Fibroblast of gingiva (primary cell): ENCODE measurements at regions not wholly inside any gene's neighbourhood (a gene's known extent, or its start where the extent isn't known, plus 50 kb on each side); places are given as distances from the start of the nearest gene placed in this dataset.
"Not testable (repeated sequence)": the region's sequence is repeated elsewhere in the genome, so short reads cannot be mapped to it uniquely, and the experiment has no call there.

Source experiments
- DNase-seq: peaks from one replicate; pipeline ENCODE4 v3.0.0-alpha.2; 2011; ENCODE audit warnings: low read depth

GRCh38 chr3:15993660-15994059 lies 180.8 kb upstream of the GALNT15 start:
- not testable (repeated sequence) for DNase-seq

DNA sequence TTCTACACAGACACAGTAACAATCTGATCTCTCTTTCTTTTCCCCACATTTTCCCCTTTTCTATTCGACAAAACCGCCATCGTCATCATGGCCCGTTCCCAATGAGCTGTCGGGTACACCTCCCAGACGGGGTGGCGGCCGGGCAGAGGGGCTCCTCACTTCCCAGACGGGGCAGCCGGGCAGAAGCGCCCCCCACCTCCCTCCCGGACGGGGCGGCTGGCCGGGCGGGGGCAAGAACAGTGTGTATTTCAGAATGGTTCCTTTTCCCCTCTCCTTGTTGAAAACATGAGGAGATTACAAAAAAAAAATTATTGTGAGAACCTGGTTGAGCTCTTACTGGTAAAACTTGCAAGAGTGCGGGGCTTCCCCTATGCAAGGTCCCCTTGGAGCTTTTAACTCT lies 178.0 kb upstream of the GALNT15 start:
- not testable (repeated sequence) for DNase-seq

- no peak for DNase-seq
Measured at GRCh38 chr3:15997274-15997943, 177.1 kb upstream of the GALNT15 start.

DNA sequence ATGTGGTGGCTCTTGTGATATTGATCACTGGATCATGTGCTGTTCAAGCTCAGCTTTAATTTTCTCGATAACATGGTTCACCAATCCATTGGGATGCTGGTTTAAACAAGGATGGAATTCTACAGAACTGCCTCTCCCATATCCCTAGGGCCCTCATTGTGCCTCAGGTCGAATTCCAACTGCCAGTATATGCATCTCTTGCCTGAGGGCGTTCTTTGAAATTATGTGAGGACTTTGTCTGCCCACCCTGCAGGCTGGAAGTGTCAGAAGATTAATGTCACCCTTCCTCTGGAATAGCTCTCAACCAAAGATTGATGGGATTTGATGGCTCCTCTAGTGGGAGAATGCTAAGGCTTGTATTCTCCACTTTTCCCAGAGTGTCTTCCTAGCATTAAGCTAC lies 175.6 kb upstream of the GALNT15 start:
- no peak for DNase-seq

DNA sequence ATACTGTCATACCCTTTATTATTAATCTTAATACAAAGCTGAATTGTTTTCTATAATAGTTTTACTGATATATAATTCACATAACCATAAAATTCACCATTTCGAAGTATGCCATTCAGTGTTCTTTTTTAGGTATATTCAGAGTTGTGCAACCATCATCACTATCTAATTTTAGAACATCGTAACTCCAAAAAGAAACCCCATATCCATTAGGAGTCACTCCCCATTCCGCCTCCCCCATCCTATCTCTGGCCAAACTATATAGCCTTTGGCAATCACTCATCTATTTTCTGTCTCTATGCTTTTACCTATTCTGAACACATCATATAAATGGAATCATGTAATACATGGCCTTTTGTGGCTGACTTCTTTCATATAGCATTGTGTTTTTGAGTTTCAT lies 169.7 kb upstream of the GALNT15 start:
- no peak for DNase-seq

DNA sequence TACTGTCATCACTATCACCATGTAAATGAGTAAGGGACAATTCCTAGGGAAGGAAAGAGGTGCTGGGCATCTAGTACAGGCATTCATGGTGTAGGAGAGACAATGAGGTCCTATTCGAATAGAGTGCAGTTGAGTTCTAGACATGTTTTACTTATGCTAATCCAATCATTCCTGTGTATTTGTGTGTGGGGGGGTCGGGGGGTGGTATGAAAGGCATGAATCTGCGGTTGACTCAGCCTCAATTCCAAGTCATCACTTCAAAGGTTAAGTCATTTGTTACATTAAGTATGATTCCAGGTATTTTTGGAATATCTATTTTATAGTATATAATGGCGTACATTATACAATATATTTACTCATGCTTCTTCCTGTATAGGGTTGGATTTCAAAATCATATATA lies 163.1 kb upstream of the GALNT15 start:
- DNase-seq = no peak

- DNase-seq = peak; percentile 56
Measured at GRCh38 chr3:16012086-16012485, 162.4 kb upstream of the GALNT15 start.

DNA sequence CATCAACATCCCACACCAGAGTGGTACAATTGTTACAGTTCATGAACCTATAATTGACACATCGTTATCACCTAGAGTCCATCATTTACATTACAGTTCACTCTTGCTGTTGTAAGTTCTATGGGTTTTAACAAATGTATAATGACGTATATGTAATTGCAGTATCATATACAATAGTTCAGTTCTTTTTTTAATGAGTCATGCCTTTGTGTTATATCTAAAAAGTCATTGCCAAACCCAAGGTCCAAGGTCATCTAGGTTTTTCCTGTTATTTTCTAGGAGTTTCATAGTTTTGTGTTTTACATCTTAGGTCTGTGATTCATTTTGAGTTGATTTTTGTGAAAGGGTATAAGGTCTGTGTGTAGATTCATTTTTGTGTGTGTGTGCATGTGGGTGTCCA lies 160.9 kb upstream of the GALNT15 start:
- DNase-seq = no peak

DNA sequence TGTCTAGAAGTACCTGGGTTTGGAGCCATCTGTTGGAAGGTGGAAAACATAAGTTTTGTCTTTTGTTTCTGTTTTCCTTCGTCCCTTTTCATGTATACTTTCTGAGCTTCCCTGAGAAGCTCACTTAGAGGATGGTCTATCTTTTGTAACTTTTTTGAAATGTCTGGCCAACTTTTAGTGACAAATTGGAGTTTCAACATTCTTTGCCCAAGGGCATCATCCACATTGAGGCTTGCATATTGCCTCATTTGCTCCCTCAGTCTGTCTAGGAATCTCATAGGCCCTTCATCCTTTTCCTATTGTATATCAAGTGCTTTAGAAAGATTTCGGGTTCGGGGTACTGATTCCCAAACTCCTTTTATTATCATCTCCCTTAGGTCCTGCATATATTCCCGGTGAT lies 152.7 kb upstream of the GALNT15 start:
- DNase-seq = peak; percentile 31

DNA sequence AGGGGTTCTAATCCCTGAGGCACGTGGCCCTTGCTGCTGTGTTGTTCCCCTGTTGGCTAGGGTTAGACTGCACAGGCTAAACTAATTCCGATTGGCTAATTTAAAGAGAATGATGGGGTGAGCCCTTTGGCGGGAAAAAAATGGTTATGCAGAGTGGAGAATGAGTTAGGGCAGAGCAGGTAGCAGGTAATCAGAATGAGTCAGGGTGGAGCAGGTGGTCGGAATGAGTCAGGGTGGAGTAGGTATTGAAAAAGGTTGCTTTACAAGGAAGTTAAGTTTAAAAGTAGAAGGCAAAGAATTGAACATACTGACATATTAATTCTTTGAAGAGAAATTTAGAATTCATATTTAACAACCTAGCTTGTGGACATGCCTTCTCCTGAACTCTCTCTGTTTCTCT lies 150.6 kb upstream of the GALNT15 start:
- not testable (repeated sequence) for DNase-seq

DNA sequence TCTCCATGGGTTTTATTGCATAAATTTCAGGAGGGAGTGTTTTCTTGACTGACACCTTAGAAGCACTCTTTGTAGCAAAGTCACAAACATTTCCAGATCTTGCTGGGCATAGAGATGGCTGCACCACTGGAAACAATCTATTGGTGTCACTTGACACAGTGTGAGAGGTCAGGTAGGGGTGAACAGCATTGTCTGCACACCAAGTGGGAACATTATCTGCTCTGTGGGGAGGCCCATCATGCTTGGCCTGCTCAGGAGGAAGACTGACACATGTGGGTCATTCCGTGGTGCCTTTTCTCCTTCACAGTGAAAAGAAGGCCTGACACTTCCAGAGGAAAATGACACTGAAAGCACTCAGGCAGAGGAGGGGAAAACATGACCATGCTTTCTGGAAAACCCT lies 149.9 kb upstream of the GALNT15 start:
- DNase-seq = no peak

DNA sequence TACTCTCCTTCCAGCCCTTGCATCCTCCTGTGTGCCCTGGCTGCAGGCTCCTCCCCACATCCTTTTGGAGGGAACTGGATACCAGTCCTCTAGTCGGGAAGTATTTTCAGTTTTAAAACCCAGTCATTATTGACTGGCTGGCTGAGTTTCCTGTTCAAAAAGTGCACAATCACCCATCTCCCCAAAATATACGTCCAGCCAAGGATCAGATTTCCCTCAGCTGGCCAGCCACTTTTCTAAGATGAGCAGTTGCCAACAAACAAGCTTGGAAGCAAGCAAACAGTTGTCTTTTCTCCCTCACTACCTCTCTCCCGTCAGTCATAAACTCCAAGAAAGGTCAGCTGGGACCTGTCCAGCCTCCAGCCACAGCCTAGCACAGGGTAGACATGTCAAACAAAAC lies 147.7 kb upstream of the GALNT15 start:
- peak; percentile 60 for DNase-seq

DNA sequence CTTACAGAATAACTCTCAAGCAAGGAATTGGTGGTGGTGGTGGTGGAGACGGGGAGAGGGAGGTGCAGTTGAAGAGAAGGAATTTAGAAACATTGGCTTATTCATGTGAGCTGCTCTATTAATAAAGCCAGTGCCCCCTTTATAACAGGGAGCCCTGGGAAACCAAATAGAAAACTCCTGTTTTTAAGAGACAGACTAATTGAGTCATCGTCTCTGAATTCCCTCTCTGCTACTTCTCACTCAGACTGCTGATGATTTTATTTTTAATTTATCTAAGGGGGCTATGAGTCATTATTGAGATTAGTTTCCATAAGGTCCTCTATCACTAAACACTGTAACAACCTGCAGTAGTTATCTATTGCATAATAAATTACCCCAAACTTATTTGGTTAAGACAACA lies 145.9 kb upstream of the GALNT15 start:
- DNase-seq = no peak

GRCh38 chr3:16030342-16030741 lies 144.1 kb upstream of the GALNT15 start:
- no peak for DNase-seq

DNA sequence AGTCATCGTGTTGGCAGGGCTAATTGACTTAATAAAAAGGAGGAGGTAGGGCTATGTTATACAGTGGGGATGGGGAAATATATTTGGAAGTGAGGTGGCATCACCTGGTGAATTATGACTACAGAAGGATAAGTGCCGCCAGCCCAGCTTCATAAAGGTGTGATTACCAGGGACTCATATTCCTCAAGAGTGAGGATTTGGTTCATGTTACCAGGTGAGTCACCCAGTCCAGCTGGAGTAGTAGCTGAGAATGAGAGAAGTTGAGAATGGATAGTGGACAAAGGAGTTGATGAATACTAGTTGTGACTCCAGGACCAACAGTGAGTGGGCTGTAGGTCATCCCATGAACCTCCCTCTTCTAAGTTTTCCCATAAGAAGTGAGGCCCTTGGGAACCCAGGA lies 143.0 kb upstream of the GALNT15 start:
- no peak for DNase-seq

DNA sequence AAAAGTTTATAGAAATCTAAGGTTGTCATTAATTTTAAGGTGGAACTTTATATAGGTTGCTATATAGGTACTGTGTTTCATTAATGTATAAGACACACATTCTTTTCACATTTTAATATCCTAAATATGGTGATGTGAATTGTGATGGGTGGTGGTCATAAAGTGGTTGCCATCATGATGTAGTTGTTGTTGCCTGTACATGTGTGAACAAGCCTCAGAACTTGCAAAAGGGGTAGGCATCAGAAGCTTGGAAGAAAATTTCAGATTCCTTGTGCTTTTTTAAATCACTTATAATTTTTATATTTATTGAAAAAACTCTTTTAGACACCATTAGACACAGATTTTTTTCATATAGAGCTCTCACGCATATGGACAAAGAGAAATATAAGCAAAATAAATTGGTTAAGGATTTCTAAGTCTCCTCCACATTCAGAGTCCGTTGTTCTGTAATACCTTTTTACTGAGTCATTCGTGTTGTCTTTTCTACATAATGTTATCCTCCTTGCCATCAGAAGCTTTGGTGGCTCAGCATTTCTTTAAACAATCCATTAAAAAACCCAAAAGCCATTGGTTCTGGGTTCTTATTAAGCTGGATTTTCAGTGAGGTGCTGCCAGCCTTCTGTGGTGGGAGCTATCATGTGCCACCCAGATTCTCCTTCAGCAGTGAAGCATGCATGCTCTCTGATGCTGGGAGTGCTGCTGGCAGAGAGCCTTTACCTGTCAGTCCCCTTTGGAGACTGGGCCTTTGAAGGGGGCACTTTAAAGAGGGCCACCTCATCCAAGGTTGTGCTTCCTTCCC lies 140.4 kb upstream of the GALNT15 start:
- DNase-seq = no peak

DNA sequence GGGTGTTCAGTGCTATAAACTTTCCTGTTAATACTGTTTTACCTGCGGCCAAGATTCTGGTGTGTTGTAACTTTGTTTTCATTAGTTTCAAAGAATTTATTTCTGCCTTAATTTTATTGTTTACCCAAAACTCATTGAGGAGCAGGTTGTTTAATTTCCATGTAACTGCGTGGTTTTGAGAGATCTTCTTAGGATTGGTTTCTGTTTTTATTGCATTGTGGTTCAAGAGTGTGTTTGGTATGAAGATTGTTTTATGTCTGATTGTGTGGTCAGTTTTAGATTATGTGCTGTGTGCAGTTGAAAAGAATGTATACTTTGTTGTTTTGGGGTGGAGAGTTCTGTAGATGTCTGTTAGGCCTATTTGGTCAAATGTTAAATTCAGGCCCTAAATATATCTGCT lies 133.5 kb upstream of the GALNT15 start:
- no peak for DNase-seq

- DNase-seq = peak; percentile 70
Measured at GRCh38 chr3:16048435-16049318, 125.8 kb upstream of the GALNT15 start.

DNA sequence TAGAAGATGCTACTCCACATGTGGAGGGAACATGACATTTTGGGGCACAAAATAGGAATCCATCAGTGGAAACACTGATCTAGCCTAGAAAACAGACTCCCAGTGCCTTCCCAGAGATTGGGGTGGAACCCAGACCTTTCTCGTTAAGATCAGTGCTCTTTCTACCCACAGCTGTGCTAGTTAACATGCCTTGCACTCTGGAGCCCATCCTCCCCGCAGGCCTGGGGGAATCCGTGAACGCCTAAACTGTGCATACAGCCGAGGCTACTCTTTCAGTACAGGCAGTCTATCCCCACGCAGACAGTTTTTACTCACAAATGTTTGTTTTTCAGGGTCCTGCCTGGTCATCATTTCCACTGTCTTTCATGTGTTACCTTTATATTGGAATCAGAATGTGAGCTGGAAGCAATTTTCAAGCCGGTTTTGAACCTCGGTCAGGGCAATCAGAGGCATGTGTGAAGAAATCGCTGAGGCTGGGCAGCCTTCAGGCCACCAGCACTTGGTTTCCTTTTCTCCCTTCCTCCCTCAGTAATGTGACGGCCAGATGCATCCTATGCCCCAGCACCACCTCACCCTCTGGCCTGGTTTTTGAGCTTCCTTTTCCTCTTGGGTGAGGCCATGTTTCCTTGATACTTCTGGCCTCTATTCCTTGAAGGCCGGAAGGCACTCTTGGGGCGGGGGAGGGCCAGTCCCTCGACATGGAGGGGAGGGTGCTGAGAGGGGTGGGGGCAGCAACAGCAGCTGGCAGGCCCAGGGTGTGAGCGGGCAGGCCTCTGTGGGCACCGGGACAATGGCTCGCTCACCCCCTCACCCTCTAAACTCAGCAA lies 123.6 kb upstream of the GALNT15 start:
- peak; percentile 77 for DNase-seq

- no peak for DNase-seq
Measured at GRCh38 chr3:16051691-16052090, 122.8 kb upstream of the GALNT15 start.

DNA sequence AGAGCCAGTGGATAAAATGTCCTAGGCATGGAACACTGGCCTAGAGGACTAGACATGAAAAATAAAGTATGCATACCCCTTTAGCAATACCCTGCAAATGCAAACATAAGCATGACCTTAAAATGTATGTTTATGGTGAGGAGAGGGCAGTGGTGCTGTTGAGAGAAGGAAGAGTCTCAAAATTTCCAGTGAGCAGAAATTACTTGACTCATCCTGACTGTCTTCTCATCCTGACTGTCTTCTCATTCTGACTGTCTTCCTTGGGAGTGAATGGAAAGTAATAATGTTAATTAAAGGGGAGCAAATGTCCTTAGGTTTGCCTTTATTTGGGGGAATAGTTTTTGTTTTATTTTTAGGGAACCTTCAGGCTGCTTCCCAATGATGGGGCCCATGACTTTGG lies 121.5 kb upstream of the GALNT15 start:
- no peak for DNase-seq

DNA sequence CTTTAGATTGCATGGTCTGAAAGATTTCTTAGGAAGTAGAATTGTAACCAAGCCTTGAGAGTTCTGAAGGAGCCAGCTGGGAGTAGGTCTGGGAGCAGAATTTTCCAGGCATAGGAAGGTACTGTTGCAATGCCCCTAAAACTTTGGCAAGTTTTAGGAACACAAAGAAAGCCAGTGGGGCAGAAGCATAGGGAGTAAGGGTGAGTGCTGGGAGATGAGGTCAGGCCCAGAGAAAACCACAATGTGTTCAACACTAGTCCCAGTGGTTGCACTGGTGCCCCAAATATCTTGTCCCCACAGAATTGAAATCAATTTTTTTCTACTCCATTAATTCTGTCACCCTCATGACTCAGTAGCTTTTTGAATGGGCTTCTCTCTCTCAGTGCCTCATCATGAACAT lies 120.7 kb upstream of the GALNT15 start:
- peak; percentile 76 for DNase-seq
